GM12872 (cell line): ENCODE measurements at regions not wholly inside any gene's neighbourhood (a gene's known extent, or its start where the extent isn't known, plus 50 kb on each side); places are given as distances from the start of the nearest gene placed in this dataset.

Source experiments
- CTCF ChIP-seq: IDR thresholded peaks from 3 replicates; pipeline ENCODE4 v1.5.1; 2011; ENCODE audit warnings: low read depth, mild to moderate bottlenecking, low read length, moderate library complexity; ENCODE audit not compliant: insufficient read depth

- TF ChIP-seq CTCF, result no peak
Measured at GRCh38 chr4:120005527-120005926, 61.1 kb downstream of the MAD2L1 start.

GRCh38 chr4:120005076-120005475, 61.6 kb downstream of the MAD2L1 start:
- TF ChIP-seq CTCF, result no peak

- no peak for TF ChIP-seq CTCF
Measured at GRCh38 chr4:120004054-120004453, 62.6 kb downstream of the MAD2L1 start.

- no peak for TF ChIP-seq CTCF
Measured at GRCh38 chr4:120003193-120003592, 63.5 kb downstream of the MAD2L1 start.

- TF ChIP-seq CTCF, result no peak
Measured at GRCh38 chr4:120001850-120002249, 64.8 kb downstream of the MAD2L1 start.

GRCh38 chr4:120000591-120001296, 65.9 kb downstream of the MAD2L1 start:
- no peak for TF ChIP-seq CTCF

GRCh38 chr4:119984996-119985395, 81.7 kb downstream of the MAD2L1 start:
- no peak for TF ChIP-seq CTCF
